ENCODE measurements at regions not wholly inside any gene's neighbourhood (a gene's known extent, or its start where the extent isn't known, plus 50 kb on each side); places are given as distances from the start of the nearest gene placed in this dataset.

GRCh38 chr7:41189866-41190265 is 513.0 kb downstream of the INHBA start:
- 45% methylated on average over 2 of the region's 2 CpGs for WGBS (ENCODE audit: insufficient coverage, insufficient replicate concordance, low lambda C conversion rate, missing lambda C conversion rate)
- ATAC-seq (no peak), DNase-seq (ENCODE audit: low read depth, low spot score) (no peak), FAIRE-seq (no peak)
- intact Hi-C loops (cut with micrococcal nuclease; ENCODE audit: unreplicated experiment): no loop called here
- Histone ChIP-seq H3K4me1 (ENCODE audit: control insufficient read depth, insufficient read depth, low read length) (no peaks in the 10 kb centered on the region), H4K20me1 (ENCODE audit: control insufficient read depth, insufficient read depth) (no peaks in the 10 kb centered on the region), H3K9ac (ENCODE audit: control insufficient read depth, insufficient read depth, low read length) (no peak overlapping the region), H3K27me3 (replicated peaks in 1 of 2; ENCODE audit: control insufficient read depth in 2 of 2, insufficient read depth in 2 of 2, low read length in 1 of 2) (no peaks in the 10 kb centered on the region), H3K4me3 (no peak overlapping the region), H3K79me2 (ENCODE audit: control insufficient read depth, insufficient read depth, low read length) (no peaks in the 10 kb centered on the region), H3K36me3 (ENCODE audit: control insufficient read depth in 2 of 2, insufficient read depth in 2 of 2, low read length in 1 of 2) (no peaks in the 10 kb centered on the region), H3K4me2 (ENCODE audit: control insufficient read depth, insufficient read depth) (no peak overlapping the region), H2AFZ (ENCODE audit: control insufficient read depth, low read depth, low read length) (no peak overlapping the region), H3K9me3 (replicated peaks; ENCODE audit: control insufficient read depth, insufficient read depth, low read length) (no peaks in the 10 kb centered on the region), H3K27ac (ENCODE audit: control insufficient read depth, insufficient read depth) (no peak overlapping the region)
- POLR2A ChIA-PET: no interaction called here
- BruUV-seq (replicated peaks): no TSS peak
- in situ Hi-C loops (cut with MboI): no loop called here
- RAD21 ChIA-PET (ENCODE audit: unreplicated experiment): no interaction called here
- CTCF ChIA-PET: interaction anchor here (0.6 to 1.5 kb wide), 2 partner anchors 189 to 191 kb away, joined by 3 read pairs; no protein-coding TSS in a partner anchor
- no peak for TF ChIP-seq NFYB (IDR thresholded peaks at IDR 0.05; ENCODE audit: insufficient read depth, low read depth, low read length)
- TF ChIP-seq MTA2 (IDR thresholded peaks at IDR 0.05; ENCODE audit: low read depth): no peak
- TF ChIP-seq HCFC1 (IDR thresholded peaks at IDR 0.05; ENCODE audit: low read length): no peak
- TF ChIP-seq MLLT1 (IDR thresholded peaks at IDR 0.05): no peak
- no peak for TF ChIP-seq FOS (IDR thresholded peaks at IDR 0.05; ENCODE audit: borderline replicate concordance, extremely low read depth, insufficient read length)
- TF ChIP-seq USF2 (IDR thresholded peaks at IDR 0.05; ENCODE audit: borderline replicate concordance, low read depth, low read length): no peak
- SMC1A ChIA-PET (ENCODE audit: uncharacterized antibody, unreplicated experiment): interaction anchor here (1.5 kb wide), 1 partner anchor 86 kb away, joined by 3 read pairs; no protein-coding TSS in a partner anchor

Measured in GM12878 (cell line).